Activated T-helper 17 cell treated with anti-CD3 and anti-CD28 coated beads, Interleukin-2, amount 50 U/mL, for 72 hours (primary cell): ENCODE measurements at regions not wholly inside any gene's neighbourhood (a gene's known extent, or its start where the extent isn't known, plus 50 kb on each side); places are given as distances from the start of the nearest gene placed in this dataset.
A peak's percentile ranks its signal among the peaks of the same experiment; 100 is the strongest.
"Not testable (repeated sequence)": the region's sequence is repeated elsewhere in the genome, so short reads cannot be mapped to it uniquely, and the experiment has no call there.

ENCODE experiments used
- ATAC-seq: fragments of 150-1000 bp; cut with Tn5 transposase; replicated peaks from 2 replicates; pipeline ENCODE4 v1.10.0; 2021; ENCODE audit warnings: mild to moderate bottlenecking, moderate library complexity
- H3K27ac Mint-ChIP-seq: one replicate; pipeline ENCODE4 v1.8.0; 2022; ENCODE audit warnings: mixed read lengths
- H3K27me3 Mint-ChIP-seq: one replicate; pipeline ENCODE4 v1.8.0; 2022; ENCODE audit warnings: mixed read lengths
- H3K36me3 Mint-ChIP-seq: one replicate; pipeline ENCODE4 v1.8.0; 2022; ENCODE audit warnings: low read depth, mild to moderate bottlenecking, mixed read lengths
- H3K4me1 Mint-ChIP-seq: one replicate; pipeline ENCODE4 v1.8.0; 2022; ENCODE audit warnings: mixed read lengths
- H3K4me3 Mint-ChIP-seq: one replicate; pipeline ENCODE4 v1.8.0; 2022; ENCODE audit warnings: mild to moderate bottlenecking, mixed read lengths
- H3K9me3 Mint-ChIP-seq: one replicate; pipeline ENCODE4 v1.8.0; 2022; ENCODE audit warnings: mixed read lengths

- not testable (repeated sequence) for H3K4me3 Mint-ChIP-seq, H3K4me1 Mint-ChIP-seq, ATAC-seq, H3K27ac Mint-ChIP-seq, H3K9me3 Mint-ChIP-seq, H3K36me3 Mint-ChIP-seq
- H3K27me3 Mint-ChIP-seq, result peaks cover 45% of the 10 kb centered on the region
Observed at GRCh38 chr12:46973937-46974336, 105.5 kb upstream of the PCED1B start.

- no peak overlapping the region for H3K27ac Mint-ChIP-seq
- no peak overlapping the region for H3K4me3 Mint-ChIP-seq
- peaks cover 37% of the 10 kb centered on the region for H3K27me3 Mint-ChIP-seq
- no peaks in the 10 kb centered on the region for H3K9me3 Mint-ChIP-seq
- ATAC-seq, result no peak
- no peaks in the 10 kb centered on the region for H3K36me3 Mint-ChIP-seq
- H3K4me1 Mint-ChIP-seq, result no peaks in the 10 kb centered on the region
Observed at GRCh38 chr12:46977871-46978375, 101.5 kb upstream of the PCED1B start.

GRCh38 chr12:46981622-46982021 lies 97.8 kb upstream of the PCED1B start:
- Mint-ChIP-seq H3K9me3 (no peaks in the 10 kb centered on the region), H3K4me3 (no peak overlapping the region), H3K4me1 (no peaks in the 10 kb centered on the region), H3K27ac (no peak overlapping the region), H3K27me3 (peaks cover 24% of the 10 kb centered on the region), H3K36me3 (no peaks in the 10 kb centered on the region)
- no peak for ATAC-seq

- H3K9me3 Mint-ChIP-seq, result no peaks in the 10 kb centered on the region
- ATAC-seq, result no peak
- no peak overlapping the region for H3K4me3 Mint-ChIP-seq
- peaks cover 25% of the 10 kb centered on the region for H3K27me3 Mint-ChIP-seq
- H3K36me3 Mint-ChIP-seq, result no peaks in the 10 kb centered on the region
- H3K4me1 Mint-ChIP-seq, result no peaks in the 10 kb centered on the region
- H3K27ac Mint-ChIP-seq, result no peak overlapping the region
Observed at GRCh38 chr12:46982629-46983392, 96.6 kb upstream of the PCED1B start.

GRCh38 chr12:46983393-46983793 lies 96.0 kb upstream of the PCED1B start:
- Mint-ChIP-seq H3K27ac (no peak overlapping the region), H3K27me3 (peaks cover 30% of the 10 kb centered on the region), H3K4me3 (no peak overlapping the region), H3K4me1 (no peaks in the 10 kb centered on the region), H3K36me3 (no peaks in the 10 kb centered on the region), H3K9me3 (no peaks in the 10 kb centered on the region)
- ATAC-seq, result no peak

GRCh38 chr12:46983959-46984841 lies 95.2 kb upstream of the PCED1B start:
- H3K27me3 Mint-ChIP-seq, result peaks cover 30% of the 10 kb centered on the region
- H3K36me3 Mint-ChIP-seq, result no peaks in the 10 kb centered on the region
- H3K9me3 Mint-ChIP-seq, result no peaks in the 10 kb centered on the region
- H3K4me1 Mint-ChIP-seq, result no peaks in the 10 kb centered on the region
- no peak overlapping the region for H3K4me3 Mint-ChIP-seq
- peak; percentile 16 for ATAC-seq
- H3K27ac Mint-ChIP-seq, result no peak overlapping the region

- H3K9me3 Mint-ChIP-seq, result peaks cover 3% of the 10 kb centered on the region
- ATAC-seq, result no peak
Observed at GRCh38 chr12:46985816-46986215, 93.6 kb upstream of the PCED1B start.

GRCh38 chr12:46988122-46988521 lies 91.3 kb upstream of the PCED1B start:
- H3K9me3 Mint-ChIP-seq, H3K4me3 Mint-ChIP-seq, H3K4me1 Mint-ChIP-seq, H3K27ac Mint-ChIP-seq, H3K36me3 Mint-ChIP-seq, ATAC-seq: not testable (repeated sequence)
- peaks cover 25% of the 10 kb centered on the region for H3K27me3 Mint-ChIP-seq

More at GRCh38 chr12:46985816-46986215, 93.6 kb upstream of the PCED1B start:
- H3K27me3 Mint-ChIP-seq, result peaks cover 32% of the 10 kb centered on the region
- H3K4me1 Mint-ChIP-seq, result no peaks in the 10 kb centered on the region
- no peak overlapping the region for H3K27ac Mint-ChIP-seq
- H3K36me3 Mint-ChIP-seq, result no peaks in the 10 kb centered on the region
- H3K4me3 Mint-ChIP-seq, result no peak overlapping the region

- no peak for ATAC-seq
- no peak overlapping the region for H3K4me3 Mint-ChIP-seq
- H3K27me3 Mint-ChIP-seq, result peaks cover 15% of the 10 kb centered on the region
- H3K4me1 Mint-ChIP-seq, result no peaks in the 10 kb centered on the region
- no peaks in the 10 kb centered on the region for H3K36me3 Mint-ChIP-seq
- no peak overlapping the region for H3K27ac Mint-ChIP-seq
- H3K9me3 Mint-ChIP-seq, result peaks cover 4% of the 10 kb centered on the region
Observed at GRCh38 chr12:46990211-46990610, 89.2 kb upstream of the PCED1B start.

- peaks cover 11% of the 10 kb centered on the region for H3K27me3 Mint-ChIP-seq
- not testable (repeated sequence) for H3K4me3 Mint-ChIP-seq, H3K36me3 Mint-ChIP-seq, H3K9me3 Mint-ChIP-seq, H3K27ac Mint-ChIP-seq, ATAC-seq, H3K4me1 Mint-ChIP-seq
Observed at GRCh38 chr12:46992051-46992450, 87.4 kb upstream of the PCED1B start.

- Mint-ChIP-seq H3K4me1 (no peaks in the 10 kb centered on the region), H3K36me3 (no peaks in the 10 kb centered on the region), H3K9me3 (no peaks in the 10 kb centered on the region), H3K27ac (no peak overlapping the region), H3K4me3 (no peak overlapping the region), H3K27me3 (peaks cover 12% of the 10 kb centered on the region)
- no peak for ATAC-seq
Observed at GRCh38 chr12:46998811-46999368, 80.5 kb upstream of the PCED1B start.

- H3K27ac Mint-ChIP-seq, result no peak overlapping the region
- no peak for ATAC-seq
- H3K36me3 Mint-ChIP-seq, result no peaks in the 10 kb centered on the region
- peaks cover 29% of the 10 kb centered on the region for H3K27me3 Mint-ChIP-seq
- H3K4me1 Mint-ChIP-seq, result no peaks in the 10 kb centered on the region
- no peaks in the 10 kb centered on the region for H3K9me3 Mint-ChIP-seq
- H3K4me3 Mint-ChIP-seq, result no peak overlapping the region
Observed at GRCh38 chr12:47004634-47005033, 74.8 kb upstream of the PCED1B start.

GRCh38 chr12:47007048-47007447 lies 72.4 kb upstream of the PCED1B start:
- Mint-ChIP-seq H3K27ac (no peak overlapping the region), H3K4me1 (no peaks in the 10 kb centered on the region), H3K4me3 (no peak overlapping the region), H3K9me3 (no peaks in the 10 kb centered on the region), H3K27me3 (peaks cover 25% of the 10 kb centered on the region), H3K36me3 (no peaks in the 10 kb centered on the region)
- no peak for ATAC-seq

GRCh38 chr12:47012552-47012951 lies 66.9 kb upstream of the PCED1B start:
- no peak for ATAC-seq
- no peak overlapping the region for H3K27ac Mint-ChIP-seq
- no peaks in the 10 kb centered on the region for H3K4me1 Mint-ChIP-seq
- H3K27me3 Mint-ChIP-seq, result peaks cover 24% of the 10 kb centered on the region
- H3K9me3 Mint-ChIP-seq, result no peaks in the 10 kb centered on the region
- no peak overlapping the region for H3K4me3 Mint-ChIP-seq
- no peaks in the 10 kb centered on the region for H3K36me3 Mint-ChIP-seq
